Testis (tissue), 2 donors: ENCODE measurements at regions not wholly inside any gene's neighbourhood (a gene's known extent, or its start where the extent isn't known, plus 50 kb on each side); places are given as distances from the start of the nearest gene placed in this dataset.

Source experiments
- DNase-seq: peaks from one replicate; pipeline ENCODE4 v3.0.0-alpha.2; 2019
- H3K27ac ChIP-seq, 2 donors: fragments of 200-600 bp; sonication (generic); one replicate each; pipeline ENCODE4 v1.5.1; 2019
- H3K27me3 ChIP-seq: fragments of 200-600 bp; sonication (generic); one replicate; pipeline ENCODE4 v1.5.1; 2019
- H3K36me3 ChIP-seq: fragments of 200-600 bp; sonication (generic); one replicate; pipeline ENCODE4 v1.5.1; 2017; ENCODE audit warnings: low read depth; ENCODE audit errors: missing control alignments
- H3K4me1 ChIP-seq: fragments of 200-600 bp; sonication (generic); one replicate; pipeline ENCODE4 v1.5.1; 2019
- H3K4me3 ChIP-seq, 2 donors: fragments of 200-600 bp; sonication (generic); one replicate each; pipeline ENCODE4 v1.5.1; 2017 to 2019
- H3K9me3 ChIP-seq: fragments of 200-600 bp; sonication (generic); one replicate; pipeline ENCODE4 v1.5.1; 2017
- CTCF ChIP-seq, 3 experiments: fragments of 450-650 bp in 2 of 3; fragments of 200-600 bp in 1 of 3; sonication (generic) in 1 of 3; IDR thresholded peaks; one replicate each; pipeline ENCODE4 v1.5.1; 2016 to 2019; ENCODE audit warnings: antibody characterized with exemption in 3 of 3, mild to moderate bottlenecking in 2 of 3, moderate library complexity in 1 of 3
- POLR2A ChIP-seq: fragments of 450-650 bp; IDR thresholded peaks from one replicate; pipeline ENCODE4 v1.6.1; 2017; ENCODE audit warnings: antibody characterized with exemption, mild to moderate bottlenecking, moderate library complexity
- WGBS, 2 donors: methylation state at CpG; one replicate each; pipeline ENCODE4 v1.1.5; 2018; 5-methylcytosine and 5-hydroxymethylcytosine counted together
- intact Hi-C: fragments of 100-400 bp; cut with DNase I; formaldehyde crosslinking; loops from one replicate; pipeline ENCODE4 v1.15.1; 2023; ENCODE audit warnings: low total_unique reads

- no peaks in the 10 kb centered on the region for H3K27me3 ChIP-seq
- intact Hi-C loops = no loop called here
- H3K4me1 ChIP-seq = no peaks in the 10 kb centered on the region
- no peaks in the 10 kb centered on the region for H3K36me3 ChIP-seq
- H3K27ac ChIP-seq = no peak overlapping the region
- 27 to 29% methylated on average over 6 of the region's 6 CpGs for WGBS, 2 donors
- H3K4me3 ChIP-seq = no peak overlapping the region
- TF ChIP-seq CTCF (IDR thresholded peaks at IDR 0.05) (no peak), POLR2A (no peak)
- H3K9me3 ChIP-seq = no peaks in the 10 kb centered on the region
- DNase-seq = no peak
These were observed 291.9 kb upstream of the NR5A2 start for GRCh38 chr1:199735660-199736059.

GRCh38 chr1:199736646-199737045, 290.9 kb upstream of the NR5A2 start:
- TF ChIP-seq POLR2A (no peak), CTCF (IDR thresholded peaks at IDR 0.05) (no peak)

GRCh38 chr1:199741586-199741985, 285.9 kb upstream of the NR5A2 start:
- Histone ChIP-seq H3K9me3 (no peaks in the 10 kb centered on the region), H3K4me3 (no peak overlapping the region), H3K27ac (no peak overlapping the region), H3K36me3 (no peaks in the 10 kb centered on the region), H3K27me3 (no peaks in the 10 kb centered on the region), H3K4me1 (peaks cover 5% of the 10 kb centered on the region)
- no peak for TF ChIP-seq POLR2A
- intact Hi-C loops = no loop called here
- DNase-seq = no peak
- WGBS, 2 donors = 81 to 95% methylated on average over 7 of the region's 7 CpGs

More at GRCh38 chr1:199736646-199737045, 290.9 kb upstream of the NR5A2 start:
- no peaks in the 10 kb centered on the region for H3K9me3 ChIP-seq
- H3K27me3 ChIP-seq = no peaks in the 10 kb centered on the region
- intact Hi-C loops = no loop called here
- no peak for DNase-seq
- no peaks in the 10 kb centered on the region for H3K4me1 ChIP-seq
- no peak overlapping the region for H3K4me3 ChIP-seq
- WGBS, 2 donors = 51 to 54% methylated on average over 3 of the region's 3 CpGs
- no peaks in the 10 kb centered on the region for H3K36me3 ChIP-seq
- no peak overlapping the region for H3K27ac ChIP-seq

- DNase-seq = no peak
- Histone ChIP-seq H3K27me3 (no peaks in the 10 kb centered on the region), H3K9me3 (no peaks in the 10 kb centered on the region), H3K4me3 (no peak overlapping the region), H3K27ac (no peak overlapping the region), H3K4me1 (peaks cover 5% of the 10 kb centered on the region), H3K36me3 (no peaks in the 10 kb centered on the region)
- WGBS, 2 donors = 56 to 59% methylated on average over 2 of the region's 2 CpGs
- no peak for TF ChIP-seq POLR2A
- TF ChIP-seq CTCF (IDR thresholded peaks at IDR 0.05) = no peak
- intact Hi-C loops = no loop called here
These were observed 285.0 kb upstream of the NR5A2 start for GRCh38 chr1:199742547-199742946.

GRCh38 chr1:199743227-199743626, 284.3 kb upstream of the NR5A2 start:
- TF ChIP-seq POLR2A = no peak
- TF ChIP-seq CTCF (IDR thresholded peaks at IDR 0.05) = no peak
- no peaks in the 10 kb centered on the region for H3K36me3 ChIP-seq
- no peak overlapping the region for H3K4me3 ChIP-seq
- H3K27me3 ChIP-seq = no peaks in the 10 kb centered on the region
- DNase-seq = no peak
- H3K9me3 ChIP-seq = no peaks in the 10 kb centered on the region
- 39 to 50% methylated on average over 5 of the region's 5 CpGs for WGBS, 2 donors
- intact Hi-C loops = no loop called here
- H3K27ac ChIP-seq = no peak overlapping the region
- peaks cover 5% of the 10 kb centered on the region for H3K4me1 ChIP-seq
